Smooth muscle cell (in vitro differentiated cells): ENCODE measurements at regions not wholly inside any gene's neighbourhood (a gene's known extent, or its start where the extent isn't known, plus 50 kb on each side); places are given as distances from the start of the nearest gene placed in this dataset.
A peak's percentile ranks its signal among the peaks of the same experiment; 100 is the strongest.

Experiments used
- DNase-seq: peaks from one replicate; lab custom pipeline; 2025; ENCODE audit not compliant: unreplicated experiment; lab: John Stamatoyannopoulos, UW
- H2AFZ ChIP-seq: fragments of 200-600 bp; sonication (generic); 2 replicates; pipeline ENCODE4 v1.6.0; 2016; ENCODE audit warnings: antibody characterized with exemption, low read depth, mild to moderate bottlenecking
- H3F3A ChIP-seq: fragments of 200-600 bp; sonication (generic); 2 replicates; pipeline ENCODE4 v1.6.0; 2017; ENCODE audit warnings: antibody characterized with exemption, low read depth
- H3K27ac ChIP-seq: fragments of 200-600 bp; sonication (generic); 2 replicates; pipeline ENCODE4 v1.5.1; 2016; ENCODE audit warnings: low read depth, mild to moderate bottlenecking
- H3K27me3 ChIP-seq: fragments of 200-600 bp; sonication (generic); 2 replicates; pipeline ENCODE4 v1.6.1; 2016; ENCODE audit warnings: low read depth, mild to moderate bottlenecking
- H3K36me3 ChIP-seq: fragments of 200-600 bp; sonication (generic); 2 replicates; pipeline ENCODE4 v1.5.1; 2016; ENCODE audit warnings: low read depth
- H3K4me1 ChIP-seq: fragments of 200-600 bp; sonication (generic); 2 replicates; pipeline ENCODE4 v1.5.1; 2016; ENCODE audit warnings: low read depth
- H3K4me2 ChIP-seq: fragments of 200-600 bp; sonication (generic); 2 replicates; pipeline ENCODE4 v1.6.0; 2016; ENCODE audit warnings: mild to moderate bottlenecking
- H3K4me3 ChIP-seq: fragments of 200-600 bp; sonication (generic); 2 replicates; pipeline ENCODE4 v1.5.1; 2016; ENCODE audit warnings: mild to moderate bottlenecking
- H3K79me2 ChIP-seq: fragments of 200-600 bp; sonication (generic); 2 replicates; pipeline ENCODE4 v1.6.0; 2016; ENCODE audit warnings: low read depth, mild to moderate bottlenecking
- H3K9ac ChIP-seq: fragments of 200-600 bp; sonication (generic); 2 replicates; pipeline ENCODE4 v1.6.0; 2016; ENCODE audit warnings: low read depth
- H3K9me3 ChIP-seq: fragments of 200-600 bp; sonication (generic); replicated peaks from 2 replicates; pipeline ENCODE4 v1.5.1; 2016; ENCODE audit warnings: low read depth
- H4K20me1 ChIP-seq: fragments of 200-600 bp; sonication (generic); 2 replicates; pipeline ENCODE4 v1.6.0; 2016; ENCODE audit warnings: low read depth
- CTCF ChIP-seq: fragments of 200-600 bp; sonication (generic); IDR thresholded peaks from 2 replicates; pipeline ENCODE4 v1.5.1; 2017; ENCODE audit warnings: borderline replicate concordance, mild to moderate bottlenecking, antibody characterized with exemption; ENCODE audit not compliant: insufficient read depth, poor library complexity, severe bottlenecking
- WGBS: methylation state at CpG from one replicate; pipeline ENCODE4 v1.1.7; 2016; ENCODE audit warnings: low lambda C conversion rate; 5-methylcytosine and 5-hydroxymethylcytosine counted together

- no peaks in the 10 kb centered on the region for H3K36me3 ChIP-seq
- no peak overlapping the region for H3K9ac ChIP-seq
- no peak overlapping the region for H3K4me3 ChIP-seq
- peaks cover 10% of the 10 kb centered on the region for H3K4me1 ChIP-seq
- no peaks in the 10 kb centered on the region for H4K20me1 ChIP-seq
- no peaks in the 10 kb centered on the region for H3F3A ChIP-seq
- no peaks in the 10 kb centered on the region for H3K9me3 ChIP-seq
- 93% methylated on average over 3 of the region's 3 CpGs for WGBS
- no peak overlapping the region for H3K4me2 ChIP-seq
- peak overlapping the region; percentile 62 for H2AFZ ChIP-seq
- TF ChIP-seq CTCF, result no peak
- no peaks in the 10 kb centered on the region for H3K79me2 ChIP-seq
- H3K27me3 ChIP-seq, result no peaks in the 10 kb centered on the region
- no peak for DNase-seq
- no peak overlapping the region for H3K27ac ChIP-seq
Measured at GRCh38 chr5:124810396-124811006, 64.1 kb upstream of the ZNF608 start.

GRCh38 chr5:124812771-124813358 is 66.4 kb upstream of the ZNF608 start:
- Histone ChIP-seq H2AFZ (no peak overlapping the region), H3K9ac (no peak overlapping the region), H3F3A (no peaks in the 10 kb centered on the region), H3K27me3 (no peaks in the 10 kb centered on the region), H3K4me2 (no peak overlapping the region), H3K9me3 (no peaks in the 10 kb centered on the region), H3K36me3 (no peaks in the 10 kb centered on the region), H3K79me2 (no peaks in the 10 kb centered on the region), H3K4me3 (no peak overlapping the region), H3K27ac (no peak overlapping the region), H4K20me1 (no peaks in the 10 kb centered on the region), H3K4me1 (peaks cover 6% of the 10 kb centered on the region)
- no peak for DNase-seq
- no peak for TF ChIP-seq CTCF
- WGBS, result 90% methylated on average over 5 of the region's 5 CpGs

GRCh38 chr5:124816381-124816780 is 69.9 kb upstream of the ZNF608 start:
- Histone ChIP-seq H3K4me3 (no peak overlapping the region), H4K20me1 (no peaks in the 10 kb centered on the region), H3K27me3 (no peaks in the 10 kb centered on the region), H3K9ac (no peak overlapping the region), H3F3A (no peaks in the 10 kb centered on the region), H2AFZ (no peak overlapping the region), H3K4me1 (no peaks in the 10 kb centered on the region), H3K36me3 (no peaks in the 10 kb centered on the region), H3K27ac (no peak overlapping the region), H3K79me2 (no peaks in the 10 kb centered on the region), H3K9me3 (no peaks in the 10 kb centered on the region), H3K4me2 (no peak overlapping the region)
- no peak for TF ChIP-seq CTCF
- 60% methylated on average over 7 of the region's 7 CpGs for WGBS
- no peak for DNase-seq

- no peaks in the 10 kb centered on the region for H3F3A ChIP-seq
- no peaks in the 10 kb centered on the region for H3K79me2 ChIP-seq
- no peaks in the 10 kb centered on the region for H4K20me1 ChIP-seq
- H3K27ac ChIP-seq, result no peak overlapping the region
- H3K27me3 ChIP-seq, result no peaks in the 10 kb centered on the region
- TF ChIP-seq CTCF, result no peak
- no peaks in the 10 kb centered on the region for H3K36me3 ChIP-seq
- H3K4me2 ChIP-seq, result no peak overlapping the region
- no peaks in the 10 kb centered on the region for H3K4me1 ChIP-seq
- H2AFZ ChIP-seq, result no peak overlapping the region
- no peak overlapping the region for H3K4me3 ChIP-seq
- H3K9me3 ChIP-seq, result no peaks in the 10 kb centered on the region
- no peak overlapping the region for H3K9ac ChIP-seq
- DNase-seq, result no peak
- WGBS, result 78% methylated on average over 3 of the region's 3 CpGs
Measured at GRCh38 chr5:124819201-124819600, 72.8 kb upstream of the ZNF608 start.
